ENCODE measurements at regions not wholly inside any gene's neighbourhood (a gene's known extent, or its start where the extent isn't known, plus 50 kb on each side); places are given as distances from the start of the nearest gene placed in this dataset.
"Not testable (repeated sequence)": the region's sequence is repeated elsewhere in the genome, so short reads cannot be mapped to it uniquely, and the experiment has no call there.

- TF ChIP-seq EP300 (IDR thresholded peaks at IDR 0.05) (no peak), POLR2A (IDR thresholded peaks at IDR 0.05) (no peak), CTCF (IDR thresholded peaks at IDR 0.05) (no peak), POLR2AphosphoS5 (IDR thresholded peaks at IDR 0.05) (no peak)
Observed at GRCh38 chr3:150328654-150329040, 79.5 kb upstream of the TSC22D2 start.

GRCh38 chr3:150327678-150328653, 80.1 kb upstream of the TSC22D2 start:
- Histone ChIP-seq H3K9me3 (no peaks in the 10 kb centered on the region), H3K36me3 (no peaks in the 10 kb centered on the region), H3K4me3 (no peak overlapping the region), H3K27me3 (no peaks in the 10 kb centered on the region), H3K4me1 (no peaks in the 10 kb centered on the region), H3K27ac (no peak overlapping the region)
- TF ChIP-seq CTCF (IDR thresholded peaks at IDR 0.05), result no peak
- no peak for TF ChIP-seq EP300 (IDR thresholded peaks at IDR 0.05)
- TF ChIP-seq POLR2AphosphoS5 (IDR thresholded peaks at IDR 0.05), result no peak
- no peak for TF ChIP-seq POLR2A (IDR thresholded peaks at IDR 0.05)
- DNase-seq (ENCODE audit: low spot score in 2 of 2), result no peak
- WGBS, result 87% methylated on average over 13 of the region's 13 CpGs

More at GRCh38 chr3:150328654-150329040, 79.5 kb upstream of the TSC22D2 start:
- Histone ChIP-seq H3K4me3 (no peak overlapping the region), H3K9me3 (no peaks in the 10 kb centered on the region), H3K4me1 (no peaks in the 10 kb centered on the region), H3K27me3 (no peaks in the 10 kb centered on the region), H3K36me3 (no peaks in the 10 kb centered on the region), H3K27ac (no peak overlapping the region)
- no peak for DNase-seq (ENCODE audit: low spot score in 2 of 2)
- WGBS, result 94% methylated on average over 2 of the region's 2 CpGs

- no peak for DNase-seq (ENCODE audit: low spot score in 2 of 2)
- WGBS, result 68% methylated on average over 4 of the region's 4 CpGs
- TF ChIP-seq CTCF (IDR thresholded peaks at IDR 0.05), result no peak
- TF ChIP-seq POLR2AphosphoS5 (IDR thresholded peaks at IDR 0.05), result no peak
- no peak for TF ChIP-seq POLR2A (IDR thresholded peaks at IDR 0.05)
- no peak overlapping the region for H3K27ac ChIP-seq
- no peaks in the 10 kb centered on the region for H3K36me3 ChIP-seq
- H3K9me3 ChIP-seq, result no peaks in the 10 kb centered on the region
- no peaks in the 10 kb centered on the region for H3K4me1 ChIP-seq
- no peak overlapping the region for H3K4me3 ChIP-seq
- no peaks in the 10 kb centered on the region for H3K27me3 ChIP-seq
Observed at GRCh38 chr3:150324788-150325187, 83.3 kb upstream of the TSC22D2 start.

GRCh38 chr3:150324245-150324644, 83.9 kb upstream of the TSC22D2 start:
- no peak for DNase-seq (ENCODE audit: low spot score in 2 of 2)
- no peaks in the 10 kb centered on the region for H3K4me1 ChIP-seq
- H3K4me3 ChIP-seq, result no peak overlapping the region
- no peak overlapping the region for H3K27ac ChIP-seq
- no peaks in the 10 kb centered on the region for H3K36me3 ChIP-seq
- no peaks in the 10 kb centered on the region for H3K27me3 ChIP-seq
- no peak for TF ChIP-seq POLR2AphosphoS5 (IDR thresholded peaks at IDR 0.05)
- no peak for TF ChIP-seq POLR2A (IDR thresholded peaks at IDR 0.05)
- TF ChIP-seq EP300 (IDR thresholded peaks at IDR 0.05), result no peak
- TF ChIP-seq CTCF (IDR thresholded peaks at IDR 0.05), result no peak
- H3K9me3 ChIP-seq, result no peaks in the 10 kb centered on the region
- 78% methylated on average over 3 of the region's 3 CpGs for WGBS

GRCh38 chr3:150323770-150324169, 84.3 kb upstream of the TSC22D2 start:
- Histone ChIP-seq H3K27me3 (no peaks in the 10 kb centered on the region), H3K36me3 (no peaks in the 10 kb centered on the region), H3K27ac (no peak overlapping the region), H3K4me1 (no peaks in the 10 kb centered on the region), H3K9me3 (no peaks in the 10 kb centered on the region), H3K4me3 (no peak overlapping the region)
- no peak for DNase-seq (ENCODE audit: low spot score in 2 of 2)
- WGBS, result 75% methylated on average over 1 of the region's 1 CpG
- TF ChIP-seq CTCF (IDR thresholded peaks at IDR 0.05) (no peak), POLR2A (IDR thresholded peaks at IDR 0.05) (no peak), POLR2AphosphoS5 (IDR thresholded peaks at IDR 0.05) (no peak), EP300 (IDR thresholded peaks at IDR 0.05) (no peak)

- H3K9me3 ChIP-seq; DNase-seq (ENCODE audit: low spot score in 2 of 2); H3K36me3 ChIP-seq; H3K4me3 ChIP-seq; H3K4me1 ChIP-seq; H3K27ac ChIP-seq; H3K27me3 ChIP-seq: not testable (repeated sequence)
- 93% methylated on average over 2 of the region's 23 CpGs for WGBS
Observed at GRCh38 chr3:150323091-150323490, 85.0 kb upstream of the TSC22D2 start.

GRCh38 chr3:150320971-150321370, 87.1 kb upstream of the TSC22D2 start:
- WGBS, result 87% methylated on average over 1 of the region's 1 CpG
- H3K4me1 ChIP-seq; H3K27ac ChIP-seq; H3K4me3 ChIP-seq; H3K9me3 ChIP-seq; H3K36me3 ChIP-seq; DNase-seq (ENCODE audit: low spot score in 2 of 2); H3K27me3 ChIP-seq: not testable (repeated sequence)
